ENCODE measurements at regions not wholly inside any gene's neighbourhood (a gene's known extent, or its start where the extent isn't known, plus 50 kb on each side); places are given as distances from the start of the nearest gene placed in this dataset.
"Not testable (repeated sequence)": the region's sequence is repeated elsewhere in the genome, so short reads cannot be mapped to it uniquely, and the experiment has no call there.

- not testable (repeated sequence) for ATAC-seq
Observed at GRCh38 chr4:131883181-131883580, 1265.9 kb upstream of the PCDH10 start.

- ATAC-seq, result not testable (repeated sequence)
Observed at GRCh38 chr4:131925662-131926061, 1223.4 kb upstream of the PCDH10 start.

- ATAC-seq, result not testable (repeated sequence)
Observed at GRCh38 chr4:131967646-131968045, 1181.4 kb upstream of the PCDH10 start.

DNA sequence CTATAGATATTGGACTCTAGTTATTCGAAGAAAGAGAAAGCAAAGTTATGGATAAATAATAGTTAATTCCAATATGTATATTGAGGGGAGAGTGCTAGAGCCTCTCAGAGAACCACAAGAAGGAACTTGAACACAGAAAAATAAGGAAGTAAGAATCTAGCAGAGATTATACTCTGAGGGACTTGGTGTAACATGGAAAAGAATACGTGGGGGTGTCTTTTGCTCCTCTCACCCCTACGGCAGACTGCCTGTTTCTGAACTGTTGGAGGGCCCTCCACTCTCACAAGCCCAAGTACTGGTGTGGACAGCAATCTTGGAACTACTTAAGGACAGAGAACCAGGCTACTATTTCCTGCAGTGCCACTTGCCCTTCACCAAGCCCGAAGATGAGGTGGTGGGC, 1174.4 kb upstream of the PCDH10 start:
- ATAC-seq, result no peak

DNA sequence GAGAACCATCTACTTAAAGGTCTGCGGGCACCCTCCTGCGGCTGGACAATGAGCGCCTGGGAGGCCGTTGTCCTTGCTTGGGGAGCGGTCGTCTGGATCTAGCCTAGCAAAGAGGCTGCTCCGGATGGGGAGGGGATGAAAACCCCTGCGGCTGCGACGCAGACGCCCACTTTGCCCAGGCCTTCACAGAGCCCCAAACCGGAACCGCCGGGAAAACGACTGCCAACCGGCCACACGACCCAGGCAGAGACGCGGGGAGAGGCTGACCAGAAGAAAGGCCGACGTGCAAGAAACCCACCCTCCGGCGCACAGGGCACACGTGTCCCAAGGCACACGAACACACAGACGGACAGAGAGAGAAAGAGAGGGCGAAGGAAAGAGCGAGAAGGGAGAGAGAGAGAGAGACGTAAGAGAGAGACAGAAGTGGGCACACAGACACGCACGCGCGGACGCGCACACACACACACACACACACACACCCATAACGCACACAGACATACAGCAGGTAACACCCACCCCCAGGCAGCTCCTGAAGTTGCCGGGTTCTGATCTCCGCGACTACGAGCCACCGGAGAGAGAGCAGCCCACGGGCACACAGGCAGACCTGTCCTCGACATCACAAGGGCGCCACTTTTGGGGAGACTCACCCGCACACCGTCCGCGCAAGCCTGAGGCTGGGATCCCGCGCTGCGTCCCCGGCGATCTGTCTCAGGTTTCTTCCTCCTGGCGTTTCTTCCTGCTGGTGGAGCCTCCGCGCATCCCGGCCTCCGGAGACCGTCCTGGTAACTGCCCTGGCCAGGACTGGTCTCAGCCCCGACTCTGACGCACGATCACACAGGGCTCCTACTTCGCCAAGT, 1173.6 kb upstream of the PCDH10 start:
- ATAC-seq, result not testable (repeated sequence)

DNA sequence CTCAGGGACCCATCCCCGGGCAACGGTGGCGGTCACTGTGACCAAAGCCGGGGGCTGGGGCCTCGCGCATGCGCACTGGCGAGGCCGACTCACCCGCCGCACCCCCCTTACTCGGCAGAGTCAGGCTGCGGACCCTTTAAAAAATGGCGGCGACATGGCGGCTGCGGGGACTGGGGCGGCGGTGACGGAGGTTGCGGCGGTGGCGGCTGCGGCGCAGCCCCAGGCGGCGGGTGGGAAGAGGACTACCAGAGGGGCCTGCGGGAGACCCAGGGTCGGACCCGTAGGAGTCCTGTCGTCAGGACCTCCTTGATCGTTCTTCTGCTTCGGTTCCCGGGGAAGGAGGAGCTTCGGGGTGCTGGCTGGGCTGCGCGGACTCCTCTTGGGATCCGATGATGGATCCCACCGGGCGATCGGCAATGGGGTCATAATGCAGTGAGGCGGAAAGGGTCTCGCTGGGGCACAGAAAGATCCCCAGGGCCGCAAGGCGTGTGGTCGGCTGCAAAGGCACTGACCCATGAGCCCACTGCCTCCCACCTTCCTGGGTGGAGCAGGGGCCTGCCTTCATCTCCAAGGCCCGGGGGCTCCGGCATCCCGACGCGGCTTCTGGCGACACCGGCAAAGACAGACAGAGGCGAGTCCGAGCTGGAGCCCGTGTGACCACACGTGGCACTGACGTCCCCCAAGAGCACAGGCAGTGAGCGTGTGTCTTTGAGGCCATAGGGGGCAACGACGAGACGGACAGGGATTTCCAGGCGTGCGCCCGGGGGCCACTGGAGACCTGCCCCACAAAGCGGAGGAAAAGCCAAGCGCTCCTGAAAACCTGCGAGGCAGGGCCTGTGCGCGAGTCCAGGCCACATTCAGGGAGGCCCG, 1172.7 kb upstream of the PCDH10 start:
- ATAC-seq, result not testable (repeated sequence)

- no peak for ATAC-seq
Observed at GRCh38 chr4:131978120-131978519, 1171.0 kb upstream of the PCDH10 start.

DNA sequence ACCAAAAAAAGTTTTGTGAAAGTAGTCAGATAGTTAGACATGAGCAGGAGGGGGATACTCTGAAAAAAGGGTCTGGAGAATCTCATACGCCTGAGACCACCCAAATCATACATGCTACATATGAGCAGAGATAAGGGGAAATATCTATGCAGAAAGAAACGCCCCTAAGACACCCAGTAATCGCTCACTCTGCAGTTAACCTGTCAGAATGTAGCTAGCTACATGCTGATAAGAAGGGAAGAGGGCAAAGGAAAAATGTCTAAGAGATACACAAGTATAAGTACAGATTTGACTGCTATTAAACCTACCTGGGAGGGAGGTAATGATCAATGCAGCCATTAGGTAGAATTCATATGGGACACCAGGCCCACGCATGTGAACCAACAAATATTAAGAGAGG, 1159.5 kb upstream of the PCDH10 start:
- ATAC-seq, result no peak

DNA sequence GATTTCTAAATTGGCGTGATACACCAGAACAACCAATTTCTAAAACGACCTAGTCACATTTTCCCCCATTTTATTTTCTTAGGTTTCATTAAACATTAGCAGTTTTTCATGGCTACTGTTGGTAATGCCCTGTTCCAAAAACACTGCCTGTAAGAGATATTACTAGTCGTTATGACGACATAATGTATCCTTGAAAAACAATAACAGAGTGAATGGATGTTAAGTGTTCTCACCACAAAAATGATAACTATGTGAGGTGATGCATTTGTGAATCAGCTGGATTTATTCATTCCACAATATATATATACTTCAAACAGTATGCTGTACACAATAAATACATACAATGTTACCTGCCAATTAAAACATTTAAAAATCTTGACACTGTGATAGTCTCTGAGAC, 1147.6 kb upstream of the PCDH10 start:
- ATAC-seq, result no peak

DNA sequence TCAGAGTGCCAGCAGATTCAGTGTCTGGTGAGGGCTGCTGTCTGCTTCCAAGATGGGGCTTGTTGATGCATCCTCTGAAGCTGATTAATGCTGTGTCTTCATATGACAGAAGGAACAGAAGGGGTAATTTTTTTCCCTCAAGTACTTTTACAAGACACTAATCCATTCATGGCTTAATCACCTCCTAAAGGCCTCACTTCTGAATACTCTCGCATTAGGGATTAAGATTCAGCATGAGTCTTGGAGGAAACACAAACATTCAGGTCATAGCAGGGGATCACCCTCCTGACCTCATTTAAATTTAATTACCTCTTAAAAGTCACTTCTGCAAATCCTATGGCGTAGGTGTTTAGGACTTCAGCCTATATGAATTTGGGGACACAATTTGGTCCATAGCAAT, 1145.5 kb upstream of the PCDH10 start:
- ATAC-seq, result no peak

DNA sequence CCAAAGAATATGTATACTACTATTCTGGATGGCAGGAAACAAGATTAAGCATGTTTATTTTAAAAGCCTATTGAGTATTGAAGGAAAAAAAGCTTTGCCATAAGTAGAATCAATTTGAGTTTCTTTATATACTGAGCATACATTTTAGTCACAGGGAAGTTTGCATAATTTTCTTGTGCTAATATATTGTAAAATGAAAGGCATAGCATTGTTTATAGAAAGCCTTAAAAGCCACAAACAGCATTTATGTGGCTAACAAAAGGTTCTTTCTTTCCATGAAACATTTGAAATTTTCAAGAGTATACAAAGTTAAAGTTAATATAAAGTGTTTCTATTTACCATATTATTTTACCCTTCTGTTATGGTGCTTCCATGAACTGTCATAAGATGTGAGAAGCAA, 1133.8 kb upstream of the PCDH10 start:
- ATAC-seq, result no peak

DNA sequence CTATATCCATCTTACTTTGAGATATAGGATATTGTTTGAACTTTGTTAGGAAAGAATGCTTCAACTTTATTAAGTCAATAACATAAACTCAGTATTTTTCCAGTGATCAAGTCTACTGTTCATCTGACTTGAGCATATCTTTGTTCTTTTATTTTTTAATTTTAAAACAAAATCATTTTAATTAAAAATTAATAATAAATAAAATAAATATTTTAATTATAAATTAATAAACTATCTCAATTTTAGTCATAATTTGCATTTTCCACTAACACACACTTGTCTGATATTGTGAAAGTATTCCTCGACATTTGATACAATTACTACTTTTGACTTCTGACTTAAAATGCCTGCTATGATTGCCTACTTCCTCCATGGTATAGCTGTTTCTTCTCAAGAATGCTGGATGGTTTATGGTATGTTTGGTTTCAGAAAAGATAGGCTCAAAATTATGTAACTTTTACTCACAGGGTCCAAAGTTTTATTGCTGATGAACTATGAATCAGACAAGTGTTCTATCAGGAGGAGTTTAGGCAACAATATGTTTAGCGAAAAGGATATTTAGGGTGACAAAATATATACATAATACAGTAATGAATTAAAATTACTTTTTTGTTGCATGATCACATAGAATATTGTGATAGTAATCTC, 1132.3 kb upstream of the PCDH10 start:
- ATAC-seq, result no peak

DNA sequence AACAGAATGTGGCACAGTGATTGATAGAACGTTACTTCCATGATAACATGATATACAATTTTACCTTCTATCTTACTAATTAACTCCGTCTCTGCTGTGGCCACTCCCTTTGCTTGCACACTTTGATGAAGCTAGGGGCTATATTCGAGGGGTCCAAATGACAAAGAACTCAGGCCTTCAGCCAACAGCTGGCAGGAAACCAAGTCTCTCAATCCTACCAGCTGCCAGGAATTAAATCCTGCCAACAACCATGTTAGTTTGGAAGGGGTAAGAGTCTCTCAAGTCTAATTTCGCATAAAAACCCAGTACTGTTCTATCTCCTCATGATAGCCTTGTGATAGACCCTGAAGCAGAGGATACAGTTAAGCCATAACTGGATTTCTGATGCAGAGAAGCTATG, 1122.9 kb upstream of the PCDH10 start:
- ATAC-seq, result no peak

DNA sequence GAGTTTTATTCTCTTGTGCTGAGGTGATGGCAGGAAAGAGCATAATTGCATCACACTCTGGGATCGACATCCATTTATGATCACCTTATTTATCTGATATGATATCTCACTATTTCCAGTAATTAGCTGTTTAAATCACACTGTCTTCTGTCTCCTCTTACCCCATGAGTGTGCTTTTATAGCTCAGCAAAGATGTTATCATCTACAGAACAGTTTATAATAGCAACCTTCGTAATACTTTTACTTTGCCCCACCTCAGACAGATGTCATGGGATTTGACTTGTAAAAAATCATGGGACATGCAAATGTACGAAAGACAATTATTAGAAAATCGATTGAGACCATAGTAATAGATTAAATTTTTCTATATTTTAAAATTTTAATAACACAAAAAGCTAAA, 1122.3 kb upstream of the PCDH10 start:
- no peak for ATAC-seq

DNA sequence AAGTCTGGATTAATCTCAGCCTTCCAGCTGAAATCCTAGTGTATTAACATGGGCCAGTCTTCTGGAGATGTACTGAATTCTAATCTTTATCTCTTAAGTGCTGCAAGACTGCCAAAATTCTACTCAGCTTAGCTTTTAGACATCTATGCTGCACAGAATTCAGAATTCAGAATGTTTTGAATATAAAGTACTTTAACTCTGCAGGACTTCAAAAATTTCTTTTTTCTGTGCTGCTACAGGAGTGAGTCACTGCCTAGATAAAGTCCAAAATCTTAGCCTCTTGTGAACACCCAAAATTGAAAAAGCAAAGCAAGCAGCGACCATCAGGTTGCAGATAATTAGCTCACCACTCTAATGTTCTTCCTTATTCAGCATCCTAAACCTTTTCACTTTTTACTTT, 1092.6 kb upstream of the PCDH10 start:
- no peak for ATAC-seq

DNA sequence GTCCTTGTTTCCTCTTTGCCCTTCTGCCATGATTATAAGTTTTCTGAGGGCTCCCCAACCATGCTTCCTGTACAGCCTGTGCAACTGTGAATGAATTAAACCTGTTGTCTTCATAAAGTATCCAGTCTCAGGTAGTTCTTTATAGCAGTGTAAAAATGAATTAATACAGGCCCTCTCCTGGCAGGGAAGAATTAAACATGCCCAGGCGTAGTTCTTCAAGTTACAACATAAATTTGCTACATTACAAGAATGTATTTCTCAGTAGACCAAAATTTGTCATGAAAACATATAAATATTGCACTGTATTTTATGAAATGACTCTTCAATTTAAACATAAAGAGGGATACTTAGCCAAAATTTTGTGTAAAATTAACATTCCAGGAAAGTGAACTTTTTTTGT, 1089.9 kb upstream of the PCDH10 start:
- ATAC-seq, result no peak

- no peak for ATAC-seq
Observed at GRCh38 chr4:132062611-132063239, 1086.4 kb upstream of the PCDH10 start.

GRCh38 chr4:132063829-132064228, 1085.3 kb upstream of the PCDH10 start:
- no peak for ATAC-seq

DNA sequence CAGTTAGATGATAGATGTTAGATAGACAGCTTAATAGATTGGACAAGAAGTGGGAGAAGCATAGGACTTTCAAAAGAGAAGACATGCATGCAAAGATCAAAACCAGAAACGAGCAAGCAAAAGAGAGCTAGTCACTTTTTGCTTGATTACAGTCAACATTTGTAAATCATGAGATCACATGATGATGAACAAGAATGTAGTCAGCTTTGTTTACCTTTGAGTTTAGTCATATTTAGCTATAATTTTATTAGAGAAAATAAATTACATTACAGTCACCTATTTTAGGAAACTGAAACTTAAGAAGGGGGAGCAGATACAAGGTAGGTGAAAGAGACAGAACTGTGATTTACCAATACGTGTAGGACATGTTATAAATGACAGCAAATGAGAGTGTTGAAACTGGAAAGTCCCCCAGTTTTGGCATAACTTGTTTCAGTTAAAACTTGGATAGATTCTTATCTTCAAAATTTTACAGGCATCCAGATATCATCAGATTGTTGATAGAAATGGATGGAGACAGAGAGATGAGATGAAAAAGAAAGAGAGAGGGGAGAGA, 1083.1 kb upstream of the PCDH10 start:
- no peak for ATAC-seq

- ATAC-seq, result no peak
Observed at GRCh38 chr4:132071815-132072214, 1077.3 kb upstream of the PCDH10 start.

GRCh38 chr4:132076829-132077228, 1072.3 kb upstream of the PCDH10 start:
- ATAC-seq, result no peak

DNA sequence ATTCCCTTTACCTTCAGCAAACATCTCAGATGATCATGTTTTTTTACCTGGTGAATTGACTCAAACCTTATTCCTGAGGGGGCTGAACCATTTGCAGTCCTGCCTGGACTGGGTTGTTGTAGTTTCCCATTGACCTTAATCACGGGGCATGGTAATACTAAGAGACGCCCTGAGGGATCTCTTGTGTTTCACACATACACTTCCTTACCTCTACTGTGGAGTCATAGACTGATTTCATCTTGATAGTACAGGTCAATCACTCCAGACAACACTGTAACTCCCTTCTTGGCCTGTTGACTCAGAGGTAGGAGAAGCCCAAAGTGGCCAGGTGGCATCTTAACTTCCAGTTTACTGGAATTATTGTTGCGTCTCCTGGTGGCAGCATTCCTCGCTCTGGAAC, 1064.0 kb upstream of the PCDH10 start:
- ATAC-seq, result no peak

DNA sequence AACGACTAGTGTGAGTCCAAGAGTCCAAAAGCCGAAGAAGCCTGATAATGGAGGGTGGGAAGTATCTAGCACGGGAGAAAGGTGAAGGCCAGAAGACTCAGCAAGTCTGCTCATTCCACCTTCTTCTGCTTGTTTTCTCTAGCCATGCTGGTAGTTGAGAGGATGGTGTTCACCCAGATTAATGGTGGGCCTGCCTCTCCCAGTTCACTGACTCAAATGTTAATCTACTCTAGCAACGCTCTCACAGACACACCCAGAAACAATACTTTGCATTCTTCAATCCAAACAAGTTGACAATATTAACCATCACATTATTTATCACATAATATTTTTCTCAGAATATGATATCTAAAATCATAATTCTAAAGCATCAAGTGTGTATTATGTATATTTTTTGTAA, 1055.1 kb upstream of the PCDH10 start:
- ATAC-seq, result no peak
